ENCODE measurements at regions not wholly inside any gene's neighbourhood (a gene's known extent, or its start where the extent isn't known, plus 50 kb on each side); places are given as distances from the start of the nearest gene placed in this dataset.

- ATAC-seq (ENCODE audit: low FRiP score in 2 of 2) (no peak), DNase-seq (no peak)
- Histone ChIP-seq H3K9me3 (no peaks in the 10 kb centered on the region), H3K27ac (no peak overlapping the region), H3K36me3 (no peaks in the 10 kb centered on the region), H3K27me3 (no peaks in the 10 kb centered on the region), H3K4me3 (no peak overlapping the region), H3K4me1 (no peaks in the 10 kb centered on the region)
- TF ChIP-seq POLR2AphosphoS5 (IDR thresholded peaks at IDR 0.05), result no peak
- no peak for TF ChIP-seq POLR2A (IDR thresholded peaks at IDR 0.05)
- no peak for TF ChIP-seq EP300 (IDR thresholded peaks at IDR 0.05)
- no peak for TF ChIP-seq CTCF (IDR thresholded peaks at IDR 0.05)
- 84 to 87% methylated on average over 1 of the region's 1 CpG for WGBS, 2 donors
Measured at GRCh38 chr5:161212123-161212712, 334.3 kb downstream of the GABRB2 start.

GRCh38 chr5:161201558-161201957 is 345.0 kb downstream of the GABRB2 start:
- DNase-seq (no peak), ATAC-seq (ENCODE audit: low FRiP score in 2 of 2) (no peak)
- Histone ChIP-seq H3K36me3 (no peaks in the 10 kb centered on the region), H3K27me3 (no peaks in the 10 kb centered on the region), H3K4me1 (no peaks in the 10 kb centered on the region), H3K27ac (no peak overlapping the region), H3K4me3 (no peak overlapping the region), H3K9me3 (no peaks in the 10 kb centered on the region)
- TF ChIP-seq EP300 (IDR thresholded peaks at IDR 0.05) (no peak), POLR2AphosphoS5 (IDR thresholded peaks at IDR 0.05) (no peak), CTCF (IDR thresholded peaks at IDR 0.05) (no peak), POLR2A (IDR thresholded peaks at IDR 0.05) (no peak)

- TF ChIP-seq CTCF (IDR thresholded peaks at IDR 0.05), result no peak
- no peak for TF ChIP-seq POLR2A (IDR thresholded peaks at IDR 0.05)
- no peak for TF ChIP-seq POLR2AphosphoS5 (IDR thresholded peaks at IDR 0.05)
- TF ChIP-seq EP300 (IDR thresholded peaks at IDR 0.05), result no peak
- DNase-seq (no peak), ATAC-seq (ENCODE audit: low FRiP score in 2 of 2) (no peak)
- no peak overlapping the region for H3K27ac ChIP-seq
- WGBS, 2 donors, result 83 to 90% methylated on average over 2 of the region's 2 CpGs
- H3K9me3 ChIP-seq, result no peaks in the 10 kb centered on the region
- no peak overlapping the region for H3K4me3 ChIP-seq
- no peaks in the 10 kb centered on the region for H3K36me3 ChIP-seq
- H3K4me1 ChIP-seq, result no peaks in the 10 kb centered on the region
- H3K27me3 ChIP-seq, result no peaks in the 10 kb centered on the region
Measured at GRCh38 chr5:161190778-161191177, 338.8 kb upstream of the ATP10B start.

- 89 to 95% methylated on average over 3 of the region's 3 CpGs for WGBS, 2 donors
- no peak for ATAC-seq (ENCODE audit: low FRiP score in 2 of 2)
- Histone ChIP-seq H3K9me3 (no peaks in the 10 kb centered on the region), H3K4me1 (no peaks in the 10 kb centered on the region), H3K36me3 (no peaks in the 10 kb centered on the region), H3K27me3 (no peaks in the 10 kb centered on the region), H3K4me3 (no peak overlapping the region), H3K27ac (no peak overlapping the region)
- DNase-seq, result no peak
- TF ChIP-seq POLR2A (IDR thresholded peaks at IDR 0.05) (no peak), EP300 (IDR thresholded peaks at IDR 0.05) (no peak), CTCF (IDR thresholded peaks at IDR 0.05) (no peak), POLR2AphosphoS5 (IDR thresholded peaks at IDR 0.05) (no peak)
Measured at GRCh38 chr5:161190086-161190485, 338.1 kb upstream of the ATP10B start.

- Histone ChIP-seq H3K27me3 (no peaks in the 10 kb centered on the region), H3K27ac (no peak overlapping the region), H3K9me3 (no peaks in the 10 kb centered on the region), H3K4me3 (no peak overlapping the region), H3K4me1 (no peaks in the 10 kb centered on the region), H3K36me3 (no peaks in the 10 kb centered on the region)
- 84 to 100% methylated on average over 1 of the region's 1 CpG for WGBS, 2 donors
- ATAC-seq (ENCODE audit: low FRiP score in 2 of 2), result no peak
- TF ChIP-seq POLR2A (IDR thresholded peaks at IDR 0.05) (no peak), EP300 (IDR thresholded peaks at IDR 0.05) (no peak), POLR2AphosphoS5 (IDR thresholded peaks at IDR 0.05) (no peak), CTCF (IDR thresholded peaks at IDR 0.05) (no peak)
- no peak for DNase-seq
Measured at GRCh38 chr5:161189452-161189851, 337.4 kb upstream of the ATP10B start.

All from upper lobe of left lung (tissue), 6 donors.